Hepatocyte (in vitro differentiated cells): ENCODE measurements at regions not wholly inside any gene's neighbourhood (a gene's known extent, or its start where the extent isn't known, plus 50 kb on each side); places are given as distances from the start of the nearest gene placed in this dataset.

Source experiments
- DNase-seq: peaks from one replicate; pipeline ENCODE4 v3.0.0-alpha.2; 2016; ENCODE audit warnings: low spot score
- H2AFZ ChIP-seq: fragments of 200-600 bp; sonication (generic); 2 replicates; pipeline ENCODE4 v1.6.0; 2016; ENCODE audit warnings: antibody characterized with exemption, mild to moderate bottlenecking
- H3K27ac ChIP-seq: fragments of 200-600 bp; sonication (generic); 2 replicates; pipeline ENCODE4 v1.5.1; 2016; ENCODE audit warnings: mild to moderate bottlenecking
- H3K27me3 ChIP-seq: fragments of 200-600 bp; sonication (generic); 2 replicates; pipeline ENCODE4 v1.6.1; 2016
- H3K36me3 ChIP-seq: fragments of 200-600 bp; sonication (generic); replicated peaks from 2 replicates; pipeline ENCODE4 v1.5.1; 2016; ENCODE audit warnings: low read depth; ENCODE audit not compliant: insufficient read depth
- H3K4me1 ChIP-seq: fragments of 200-600 bp; sonication (generic); 2 replicates; pipeline ENCODE4 v1.5.1; 2016; ENCODE audit warnings: mild to moderate bottlenecking, moderate library complexity; ENCODE audit not compliant: insufficient read depth
- H3K4me2 ChIP-seq: fragments of 200-600 bp; sonication (generic); 2 replicates; pipeline ENCODE4 v1.6.0; 2016
- H3K4me3 ChIP-seq: fragments of 200-600 bp; sonication (generic); 2 replicates; pipeline ENCODE4 v1.5.1; 2016; ENCODE audit warnings: mild to moderate bottlenecking
- H3K79me2 ChIP-seq: fragments of 200-600 bp; sonication (generic); 2 replicates; pipeline ENCODE4 v1.6.0; 2017; ENCODE audit warnings: mild to moderate bottlenecking
- H3K9me2 ChIP-seq: fragments of 200-600 bp; sonication (generic); replicated peaks from 2 replicates; pipeline ENCODE4 v1.6.0; 2017; ENCODE audit warnings: mild to moderate bottlenecking; ENCODE audit not compliant: insufficient read depth
- H3K9me3 ChIP-seq: fragments of 200-600 bp; sonication (generic); 2 replicates; pipeline ENCODE4 v1.5.1; 2016; ENCODE audit warnings: low read depth, mild to moderate bottlenecking
- H4K20me1 ChIP-seq: fragments of 200-600 bp; sonication (generic); 2 replicates; pipeline ENCODE4 v1.6.0; 2016; ENCODE audit warnings: mild to moderate bottlenecking; ENCODE audit not compliant: insufficient read depth, poor library complexity, severe bottlenecking
- EZH2 ChIP-seq: fragments of 200-600 bp; sonication (generic); IDR thresholded peaks from 2 replicates; pipeline ENCODE4 v1.6.1; 2016; ENCODE audit warnings: antibody characterized with exemption, mild to moderate bottlenecking, borderline replicate concordance
- EZH2phosphoT487 ChIP-seq: fragments of 200-600 bp; sonication (generic); IDR thresholded peaks from one replicate; pipeline ENCODE4 v1.6.1; 2018; ENCODE audit warnings: antibody characterized with exemption, mild to moderate bottlenecking, low read depth, moderate library complexity; ENCODE audit not compliant: unreplicated experiment, severe bottlenecking
- WGBS: methylation state at CpG from one replicate; pipeline ENCODE4 v1.1.6; 2016; ENCODE audit warnings: low lambda C conversion rate; ENCODE audit errors: missing lambda C conversion rate; 5-methylcytosine and 5-hydroxymethylcytosine counted together
- TF ChIP-seq, protein P1 (sequence below): fragments of 200-600 bp; sonication (generic); IDR thresholded peaks from 2 replicates; pipeline ENCODE4 v1.5.1; 2016; ENCODE audit warnings: antibody characterized with exemption, mild to moderate bottlenecking; ENCODE audit not compliant: poor library complexity

DNA sequence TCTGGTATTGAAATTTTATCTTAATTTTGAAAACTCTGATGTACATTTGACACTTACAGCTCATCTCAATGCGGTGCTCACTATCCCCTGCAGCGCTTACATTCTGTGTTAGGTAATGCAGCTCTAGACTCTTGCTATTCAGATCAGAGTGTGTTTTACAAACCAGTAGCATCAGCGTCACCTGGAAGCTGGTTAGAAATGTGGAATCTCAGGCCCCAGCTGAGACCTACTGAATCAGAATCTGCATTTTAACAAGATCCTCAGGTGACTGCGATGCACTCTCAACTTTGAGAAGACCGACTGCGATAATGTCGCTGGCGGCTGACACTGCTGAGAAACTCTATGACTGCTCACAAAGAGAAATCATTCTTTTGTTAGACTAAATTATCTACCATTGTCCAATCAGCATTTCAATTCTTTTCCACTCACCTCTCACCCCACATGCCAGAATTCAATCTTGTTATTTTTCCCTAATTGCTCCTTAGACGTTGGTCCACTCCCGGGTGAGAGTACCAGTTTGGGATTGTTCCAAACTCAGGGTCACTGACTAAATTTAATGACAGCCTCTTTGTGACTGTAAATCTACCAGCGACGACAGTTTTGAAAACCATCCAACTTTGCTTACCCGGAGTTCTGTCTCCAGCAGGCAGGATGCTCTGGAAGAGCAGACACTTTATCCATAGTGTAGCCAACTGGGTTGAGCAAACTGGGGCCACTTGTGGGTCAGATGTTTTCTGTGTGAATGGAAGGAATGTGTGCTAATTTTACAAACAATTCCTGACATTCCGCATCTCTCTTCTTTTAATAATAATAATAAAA lies 140.1 kb upstream of the BTBD3 start:
- Histone ChIP-seq H3K9me2 (no peaks in the 10 kb centered on the region), H3K9me3 (no peaks in the 10 kb centered on the region), H3K36me3 (no peaks in the 10 kb centered on the region), H3K4me2 (peak overlapping the region; percentile 57), H3K79me2 (no peaks in the 10 kb centered on the region), H2AFZ (peak overlapping the region; percentile 46), H3K27me3 (no peaks in the 10 kb centered on the region), H3K4me3 (no peak overlapping the region), H3K27ac (peak overlapping the region; percentile 40), H3K4me1 (no peaks in the 10 kb centered on the region), H4K20me1 (no peaks in the 10 kb centered on the region)
- WGBS: 63% methylated on average over 14 of the region's 14 CpGs
- TF ChIP-seq EZH2phosphoT487 (no peak), EZH2 (no peak)
- TF ChIP-seq, protein P1, sequence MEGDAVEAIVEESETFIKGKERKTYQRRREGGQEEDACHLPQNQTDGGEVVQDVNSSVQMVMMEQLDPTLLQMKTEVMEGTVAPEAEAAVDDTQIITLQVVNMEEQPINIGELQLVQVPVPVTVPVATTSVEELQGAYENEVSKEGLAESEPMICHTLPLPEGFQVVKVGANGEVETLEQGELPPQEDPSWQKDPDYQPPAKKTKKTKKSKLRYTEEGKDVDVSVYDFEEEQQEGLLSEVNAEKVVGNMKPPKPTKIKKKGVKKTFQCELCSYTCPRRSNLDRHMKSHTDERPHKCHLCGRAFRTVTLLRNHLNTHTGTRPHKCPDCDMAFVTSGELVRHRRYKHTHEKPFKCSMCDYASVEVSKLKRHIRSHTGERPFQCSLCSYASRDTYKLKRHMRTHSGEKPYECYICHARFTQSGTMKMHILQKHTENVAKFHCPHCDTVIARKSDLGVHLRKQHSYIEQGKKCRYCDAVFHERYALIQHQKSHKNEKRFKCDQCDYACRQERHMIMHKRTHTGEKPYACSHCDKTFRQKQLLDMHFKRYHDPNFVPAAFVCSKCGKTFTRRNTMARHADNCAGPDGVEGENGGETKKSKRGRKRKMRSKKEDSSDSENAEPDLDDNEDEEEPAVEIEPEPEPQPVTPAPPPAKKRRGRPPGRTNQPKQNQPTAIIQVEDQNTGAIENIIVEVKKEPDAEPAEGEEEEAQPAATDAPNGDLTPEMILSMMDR: no peak
- no peak for DNase-seq

DNA sequence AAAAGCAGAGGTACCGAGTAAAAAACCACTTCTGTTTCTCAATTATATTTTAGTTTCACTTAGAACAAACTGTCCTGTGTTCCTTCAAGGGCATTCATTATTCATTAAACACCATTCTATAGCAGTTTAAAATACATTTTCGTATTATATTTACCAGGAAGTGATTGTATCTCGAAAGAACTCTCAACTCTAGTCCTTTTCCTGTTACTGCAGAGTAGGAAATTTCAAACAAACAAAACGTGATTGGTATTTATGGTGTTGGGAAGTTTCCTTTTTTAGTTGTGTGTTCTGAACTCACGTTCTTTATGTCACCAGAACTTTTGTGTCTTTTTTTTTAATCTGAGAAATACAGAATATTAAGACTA lies 139.5 kb upstream of the BTBD3 start:
- H3K9me3 ChIP-seq: no peaks in the 10 kb centered on the region
- peak overlapping the region; percentile 57 for H3K4me2 ChIP-seq
- peak overlapping the region; percentile 40 for H3K27ac ChIP-seq
- peak overlapping the region; percentile 46 for H2AFZ ChIP-seq
- no peaks in the 10 kb centered on the region for H3K9me2 ChIP-seq
- H3K4me3 ChIP-seq: no peak overlapping the region
- no peaks in the 10 kb centered on the region for H3K36me3 ChIP-seq
- WGBS: 56% methylated on average over 5 of the region's 5 CpGs
- DNase-seq: no peak
- no peaks in the 10 kb centered on the region for H3K4me1 ChIP-seq
- H3K27me3 ChIP-seq: no peaks in the 10 kb centered on the region
- H4K20me1 ChIP-seq: no peaks in the 10 kb centered on the region
- H3K79me2 ChIP-seq: no peaks in the 10 kb centered on the region
- no peak for TF ChIP-seq EZH2phosphoT487
- TF ChIP-seq, protein P1: no peak
- no peak for TF ChIP-seq EZH2

DNA sequence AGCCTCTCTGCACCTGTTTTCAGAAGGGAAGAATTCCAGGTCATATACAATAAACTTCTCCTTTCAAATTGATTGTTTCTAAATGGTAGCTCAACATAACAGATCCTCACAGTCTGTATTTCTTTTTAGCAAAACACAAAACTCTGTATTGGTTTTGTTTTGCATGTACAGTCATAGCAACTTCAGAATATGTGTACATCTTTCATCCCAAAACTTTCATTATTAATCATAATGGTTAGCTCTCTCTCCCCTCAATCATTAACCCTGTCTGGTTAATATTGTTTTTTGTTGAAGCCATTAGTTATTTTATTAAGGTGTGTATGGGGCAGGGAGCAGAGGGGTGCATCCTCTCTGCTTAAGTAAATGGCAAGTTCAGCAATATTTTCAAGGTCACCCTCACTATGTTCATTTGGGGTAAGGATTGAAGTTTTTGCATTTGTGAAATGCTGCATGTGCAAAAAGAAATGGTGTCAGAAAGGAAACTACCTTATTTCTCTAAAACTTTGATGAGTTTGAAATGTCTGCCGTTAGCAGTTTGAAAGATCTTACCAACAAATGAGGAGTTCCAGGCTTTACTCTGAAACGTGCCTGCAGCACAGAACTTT lies 136.8 kb upstream of the BTBD3 start:
- H3K4me1 ChIP-seq: no peaks in the 10 kb centered on the region
- H3K4me2 ChIP-seq: no peak overlapping the region
- H3K9me3 ChIP-seq: no peaks in the 10 kb centered on the region
- WGBS: 77% methylated on average over 2 of the region's 2 CpGs
- H3K36me3 ChIP-seq: no peaks in the 10 kb centered on the region
- no peak overlapping the region for H3K4me3 ChIP-seq
- no peaks in the 10 kb centered on the region for H4K20me1 ChIP-seq
- H3K9me2 ChIP-seq: no peaks in the 10 kb centered on the region
- DNase-seq: no peak
- H3K27ac ChIP-seq: no peak overlapping the region
- TF ChIP-seq, protein P1: no peak
- TF ChIP-seq EZH2phosphoT487 (no peak), EZH2 (no peak)
- H2AFZ ChIP-seq: no peak overlapping the region
- H3K79me2 ChIP-seq: no peaks in the 10 kb centered on the region
- no peaks in the 10 kb centered on the region for H3K27me3 ChIP-seq
